Aorta (tissue), 5 donors: ENCODE measurements at regions not wholly inside any gene's neighbourhood (a gene's known extent, or its start where the extent isn't known, plus 50 kb on each side); places are given as distances from the start of the nearest gene placed in this dataset.

Source experiments
- ATAC-seq: fragments of 200-7000 bp; cut with Tn5 transposase; one replicate; pipeline ENCODE4 v1.9.1; 2022; ENCODE audit warnings: moderate library complexity; ENCODE audit not compliant: low FRiP score
- DNase-seq, 2 donors: peaks; one replicate each; pipeline ENCODE4 v3.0.0-alpha.2; 2020
- H3K27ac ChIP-seq, 2 donors: one replicate each; pipeline ENCODE4 v1.5.1; 2013; ENCODE audit warnings: low read length in 2 of 2, mild to moderate bottlenecking in 2 of 2, moderate library complexity in 2 of 2, control low read depth in 1 of 2, inconsistent platforms in 1 of 2, low read depth in 1 of 2
- H3K27me3 ChIP-seq, 2 donors: one replicate each; pipeline ENCODE4 v1.6.1; 2013; ENCODE audit warnings: control low read depth in 1 of 2, low read length in 1 of 2, mild to moderate bottlenecking in 1 of 2, moderate library complexity in 1 of 2; ENCODE audit not compliant: insufficient read depth in 2 of 2, control insufficient read depth in 1 of 2
- H3K36me3 ChIP-seq, 2 donors: one replicate each; pipeline ENCODE4 v1.6.1; 2013; ENCODE audit warnings: control low read depth in 1 of 2, low read length in 1 of 2, mild to moderate bottlenecking in 1 of 2; ENCODE audit not compliant: insufficient read depth in 2 of 2, control insufficient read depth in 1 of 2
- H3K4me1 ChIP-seq, 2 donors: one replicate each; pipeline ENCODE4 v1.6.1; 2013; ENCODE audit warnings: low read length in 2 of 2, control low read depth in 1 of 2, mild to moderate bottlenecking in 1 of 2, moderate library complexity in 1 of 2; ENCODE audit not compliant: insufficient read depth in 2 of 2, control insufficient read depth in 1 of 2
- H3K4me3 ChIP-seq, 2 donors: one replicate each; pipeline ENCODE4 v1.5.1; 2013; ENCODE audit warnings: low read length in 2 of 2, control low read depth in 1 of 2, mild to moderate bottlenecking in 1 of 2
- H3K9me3 ChIP-seq: one replicate; pipeline ENCODE4 v1.6.1; 2013; ENCODE audit warnings: mild to moderate bottlenecking, low read length; ENCODE audit not compliant: control insufficient read depth
- WGBS, 2 donors: extraction: QIAGEN DNeasy Blood & Tissue Kit; methylation state at CpG; one replicate each; pipeline ENCODE4 v1.1.7; 2013; 5-methylcytosine and 5-hydroxymethylcytosine counted together
- intact Hi-C, 2 donors: fragments of 100-400 bp; cut with DNase I; formaldehyde crosslinking; loops; one replicate each; pipeline versions ENCODE4 v1.14.2 to v1.15.0; 2022
- donor health status: healthy with polysubstance abuse.
- donor health status: Bipolar disorder and iron deficiency.
- donor health status: DM: no; HTN: no; CAD: no.
- donor health status: DM: no; HTN: no; CAD: no.
- donor health status: DM: yes; HTN: yes; CAD: no.

DNA sequence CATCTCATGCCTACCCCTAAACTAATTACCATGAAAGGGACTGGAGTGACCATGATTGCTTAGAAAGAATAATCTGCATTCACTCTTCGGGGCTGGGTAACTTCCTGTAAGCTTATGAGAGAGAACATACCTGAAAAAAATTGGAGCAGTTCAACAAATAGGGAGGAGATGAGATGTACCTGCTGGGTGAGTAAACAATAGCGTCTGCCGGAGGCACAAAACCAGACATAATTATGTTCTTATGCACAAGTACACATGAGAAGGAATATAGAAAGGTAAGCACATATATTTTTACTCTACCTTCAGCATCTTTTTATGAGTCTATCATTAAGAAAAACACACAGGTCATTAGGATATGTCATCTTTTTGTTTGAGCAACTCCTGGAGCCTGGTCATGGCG is 224.6 kb upstream of the FERD3L start:
- intact Hi-C loops: no loop called here
- no peaks in the 10 kb centered on the region for H3K4me1 ChIP-seq
- ATAC-seq (no peak), DNase-seq (no peak)
- H3K27me3 ChIP-seq: no peaks in the 10 kb centered on the region
- no peak overlapping the region for H3K4me3 ChIP-seq
- no peaks in the 10 kb centered on the region for H3K9me3 ChIP-seq
- H3K36me3 ChIP-seq: no peaks in the 10 kb centered on the region
- WGBS, 2 donors: 89 to 91% methylated on average over 4 of the region's 4 CpGs
- no peak overlapping the region for H3K27ac ChIP-seq

DNA sequence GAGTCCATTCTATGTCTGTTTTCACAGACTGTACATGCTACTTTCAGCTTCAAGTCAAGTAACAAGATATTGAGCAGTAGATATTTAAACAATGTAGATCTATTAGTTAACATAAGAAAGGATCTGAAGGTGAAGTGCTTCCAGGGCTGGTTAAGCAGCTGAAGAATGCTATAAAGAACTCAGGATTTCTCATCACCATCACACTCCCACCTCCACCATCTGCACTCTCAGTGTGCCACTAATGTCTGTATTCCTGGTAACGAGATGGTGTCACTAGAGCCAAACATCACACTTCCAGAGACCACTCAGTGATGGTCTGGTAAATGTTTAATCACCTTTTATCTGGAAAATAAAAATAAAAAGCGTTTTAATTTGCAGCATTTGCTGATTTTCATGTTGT is 224.0 kb upstream of the FERD3L start:
- Histone ChIP-seq H3K9me3 (no peaks in the 10 kb centered on the region), H3K27me3 (no peaks in the 10 kb centered on the region), H3K27ac (no peak overlapping the region), H3K4me1 (no peaks in the 10 kb centered on the region), H3K4me3 (no peak overlapping the region), H3K36me3 (no peaks in the 10 kb centered on the region)
- ATAC-seq: no peak
- 58 to 73% methylated on average over 2 of the region's 2 CpGs for WGBS, 2 donors
- intact Hi-C loops: no loop called here
- no peak for DNase-seq

DNA sequence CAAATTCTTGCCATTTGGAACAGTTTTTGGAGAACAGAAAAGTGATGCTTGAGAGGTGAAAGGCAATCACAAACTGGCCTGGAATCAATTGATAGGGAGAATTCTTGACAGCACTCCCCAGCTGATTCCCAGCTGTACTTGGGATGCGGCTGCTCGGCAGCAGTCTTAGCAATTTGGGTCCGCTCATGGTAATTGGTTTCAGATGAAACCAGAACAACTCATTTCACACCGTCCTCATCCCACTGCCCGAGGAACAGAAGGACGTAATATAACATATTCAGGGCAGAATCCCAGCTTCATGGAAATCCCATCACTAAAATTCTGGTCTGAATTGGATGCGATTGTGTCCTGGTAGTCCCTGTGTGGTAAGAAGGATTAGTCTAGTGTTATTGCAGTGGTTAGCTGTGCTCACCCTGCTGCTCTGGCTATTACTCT is 223.3 kb upstream of the FERD3L start:
- no peak for ATAC-seq
- WGBS, 2 donors: 45 to 52% methylated on average over 7 of the region's 7 CpGs
- no peak overlapping the region for H3K4me3 ChIP-seq
- no peak overlapping the region for H3K27ac ChIP-seq
- no peaks in the 10 kb centered on the region for H3K9me3 ChIP-seq
- intact Hi-C loops: no loop called here
- no peak for DNase-seq
- H3K4me1 ChIP-seq: no peaks in the 10 kb centered on the region
- H3K27me3 ChIP-seq: no peaks in the 10 kb centered on the region
- no peaks in the 10 kb centered on the region for H3K36me3 ChIP-seq

DNA sequence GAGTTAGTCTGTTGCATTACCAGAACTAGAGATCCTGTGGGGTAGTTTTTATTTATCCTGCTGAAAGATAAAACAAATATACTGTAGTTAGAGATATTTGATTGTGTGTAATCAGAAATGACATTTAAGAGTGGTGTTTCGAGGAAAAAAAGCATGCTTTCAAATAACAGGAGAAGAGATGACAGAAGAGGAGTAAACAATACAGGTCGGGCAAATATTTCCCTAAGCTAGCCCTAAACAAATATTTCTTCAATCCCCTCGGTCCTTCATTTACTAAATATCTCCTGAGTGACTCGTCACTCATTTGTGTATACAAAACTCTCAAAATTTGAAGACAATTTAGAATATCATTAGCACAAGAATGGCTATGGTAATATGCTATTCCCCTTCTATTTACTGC is 219.7 kb upstream of the FERD3L start:
- H3K27me3 ChIP-seq: no peaks in the 10 kb centered on the region
- H3K27ac ChIP-seq: no peak overlapping the region
- intact Hi-C loops: no loop called here
- no peaks in the 10 kb centered on the region for H3K9me3 ChIP-seq
- H3K4me1 ChIP-seq: no peaks in the 10 kb centered on the region
- no peak overlapping the region for H3K4me3 ChIP-seq
- no peaks in the 10 kb centered on the region for H3K36me3 ChIP-seq
- DNase-seq (no peak), ATAC-seq (no peak)
- 51 to 56% methylated on average over 4 of the region's 4 CpGs for WGBS, 2 donors

DNA sequence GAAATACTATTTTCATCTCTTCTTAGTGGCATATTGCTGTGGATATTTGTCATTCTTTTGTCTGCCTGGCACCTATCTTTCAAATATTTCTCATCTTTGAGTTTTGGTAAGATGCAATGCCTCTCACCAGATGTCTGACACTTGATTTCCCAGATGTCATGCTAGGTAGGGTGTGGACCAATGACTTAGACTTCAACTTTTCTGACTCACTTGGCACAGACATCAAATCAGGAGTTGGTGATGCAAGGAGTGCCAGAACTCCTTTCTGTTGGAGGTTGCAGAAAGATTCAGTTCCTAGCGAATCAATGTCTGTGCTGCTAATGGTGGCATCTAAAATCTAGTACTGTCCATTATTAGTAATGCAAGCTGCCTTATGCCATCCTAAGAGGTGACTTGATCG is 216.9 kb upstream of the FERD3L start:
- Histone ChIP-seq H3K27ac (no peak overlapping the region), H3K36me3 (no peaks in the 10 kb centered on the region), H3K4me1 (no peaks in the 10 kb centered on the region), H3K4me3 (no peak overlapping the region), H3K9me3 (no peaks in the 10 kb centered on the region), H3K27me3 (no peaks in the 10 kb centered on the region)
- ATAC-seq (no peak), DNase-seq (no peak)
- WGBS, 2 donors: 87 to 93% methylated on average over 2 of the region's 2 CpGs
- intact Hi-C loops: no loop called here

DNA sequence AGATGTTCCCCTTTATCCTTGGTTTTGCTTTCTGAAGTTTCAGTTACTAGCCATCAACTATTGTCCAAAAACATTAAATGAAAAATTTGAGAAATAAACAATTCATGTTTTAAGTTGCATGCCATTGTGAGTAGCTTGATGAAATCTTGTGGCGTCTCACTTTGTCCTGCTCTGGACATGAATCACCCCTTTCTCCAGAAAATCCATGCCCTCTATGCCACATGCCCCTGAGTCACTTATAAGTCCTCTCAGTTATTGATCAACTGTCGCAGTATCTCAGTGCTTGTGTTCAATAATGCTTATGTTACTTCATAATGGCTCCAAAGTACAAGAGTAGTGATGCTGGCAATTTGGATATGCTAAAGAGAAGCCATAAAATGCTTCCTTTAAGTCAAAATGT is 208.0 kb upstream of the FERD3L start:
- H3K36me3 ChIP-seq: no peaks in the 10 kb centered on the region
- H3K4me1 ChIP-seq: no peaks in the 10 kb centered on the region
- H3K27ac ChIP-seq: no peak overlapping the region
- H3K4me3 ChIP-seq: no peak overlapping the region
- H3K27me3 ChIP-seq: no peaks in the 10 kb centered on the region
- WGBS, 2 donors: 79 to 81% methylated on average over 2 of the region's 2 CpGs
- intact Hi-C loops: no loop called here
- ATAC-seq: no peak
- H3K9me3 ChIP-seq: no peaks in the 10 kb centered on the region
- DNase-seq: no peak

DNA sequence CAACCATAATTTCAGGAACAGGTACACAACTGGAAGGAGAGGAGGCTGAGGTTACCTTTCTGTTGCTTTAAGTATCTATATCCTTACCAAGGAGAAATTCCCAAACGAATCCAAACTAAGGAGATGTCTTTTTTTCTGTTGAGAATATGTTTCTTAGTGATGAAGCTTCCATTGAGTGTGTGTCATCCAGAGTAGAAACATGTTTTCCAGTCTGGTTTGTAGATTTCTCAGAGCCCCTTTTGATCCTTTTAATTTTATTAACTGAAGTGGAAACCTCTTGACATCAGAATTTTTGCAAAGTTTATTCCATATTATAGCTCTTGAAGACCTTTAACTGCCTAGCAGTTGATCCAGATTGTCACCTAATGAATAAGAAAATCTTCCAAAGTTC is 207.1 kb upstream of the FERD3L start:
- H3K4me3 ChIP-seq: no peak overlapping the region
- no peaks in the 10 kb centered on the region for H3K36me3 ChIP-seq
- ATAC-seq: no peak
- H3K27me3 ChIP-seq: no peaks in the 10 kb centered on the region
- no peaks in the 10 kb centered on the region for H3K9me3 ChIP-seq
- intact Hi-C loops: no loop called here
- no peaks in the 10 kb centered on the region for H3K4me1 ChIP-seq
- no peak overlapping the region for H3K27ac ChIP-seq
- 42 to 51% methylated on average over 1 of the region's 1 CpG for WGBS, 2 donors
- no peak for DNase-seq

DNA sequence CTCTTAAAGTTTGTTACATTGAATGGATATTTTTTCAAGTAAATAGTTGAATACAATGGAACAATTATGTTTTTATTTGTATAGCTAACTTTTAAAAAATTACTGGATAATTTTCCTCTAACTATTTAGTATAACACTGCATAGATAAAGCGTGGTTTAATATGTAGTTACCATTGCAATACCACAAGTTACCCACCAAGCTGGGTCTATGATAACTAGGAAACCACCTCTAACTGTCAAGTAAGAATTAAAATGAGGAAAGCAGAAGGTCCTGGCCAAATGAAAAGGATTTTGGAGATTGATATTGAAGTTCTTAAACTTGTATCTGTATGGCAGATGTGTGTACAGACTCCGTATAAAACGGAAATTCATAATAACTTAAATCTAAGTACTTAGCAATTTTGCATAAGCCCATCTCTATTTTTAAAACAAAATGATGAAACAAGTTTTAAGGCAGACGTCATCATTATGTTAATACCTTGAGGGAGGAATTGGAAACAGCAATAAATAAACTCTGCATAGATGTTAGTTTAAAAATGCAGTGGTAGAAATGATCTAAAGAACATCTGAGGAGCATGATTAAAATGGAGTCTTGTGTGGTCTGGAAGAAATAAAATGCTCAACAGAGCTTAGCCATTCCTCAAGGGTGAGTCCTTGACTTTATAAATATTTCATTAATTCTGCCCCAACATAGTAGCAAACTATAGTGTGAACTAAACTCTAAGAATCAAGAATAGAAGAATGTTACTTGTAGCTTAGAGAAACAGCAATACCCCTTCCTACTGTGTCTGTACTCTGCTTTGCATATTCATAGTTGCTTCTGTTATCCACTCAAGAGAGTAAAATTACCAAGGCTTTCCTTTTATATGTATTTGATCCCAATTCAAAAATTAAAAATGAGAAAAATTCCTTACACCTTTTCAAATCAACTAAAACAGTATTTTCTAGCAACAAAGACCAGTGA is 206.4 kb upstream of the FERD3L start:
- ATAC-seq (no peak), DNase-seq (no peak)
- Histone ChIP-seq H3K4me1 (no peaks in the 10 kb centered on the region), H3K27ac (no peak overlapping the region), H3K36me3 (no peaks in the 10 kb centered on the region), H3K4me3 (no peak overlapping the region), H3K9me3 (no peaks in the 10 kb centered on the region), H3K27me3 (no peaks in the 10 kb centered on the region)
- intact Hi-C loops: no loop called here
- WGBS, 2 donors: 85 to 87% methylated on average over 4 of the region's 4 CpGs

DNA sequence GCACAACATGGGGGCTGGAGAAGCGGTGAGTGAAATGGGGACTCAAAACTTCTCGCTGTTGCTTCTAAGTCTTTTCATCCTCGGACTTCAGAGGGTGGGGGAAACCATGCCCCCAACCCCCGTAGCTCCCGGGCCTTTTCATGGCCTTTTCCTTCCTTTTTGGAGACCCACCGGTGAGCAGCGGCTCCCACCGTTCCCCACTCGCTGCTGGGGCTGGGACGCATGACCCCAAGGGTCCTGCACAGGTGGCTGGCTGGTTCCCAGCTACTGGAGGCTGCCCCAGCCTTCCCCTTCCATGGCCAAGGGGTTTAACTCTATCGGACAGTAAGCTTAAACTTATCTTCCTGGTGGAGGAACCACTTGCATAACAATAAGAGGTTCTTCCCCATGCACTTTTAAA is 194.3 kb upstream of the FERD3L start:
- no peaks in the 10 kb centered on the region for H3K4me1 ChIP-seq
- H3K4me3 ChIP-seq: no peak overlapping the region
- ATAC-seq (no peak), DNase-seq (no peak)
- H3K36me3 ChIP-seq: no peaks in the 10 kb centered on the region
- H3K27ac ChIP-seq: no peak overlapping the region
- H3K9me3 ChIP-seq: peaks cover 2% of the 10 kb centered on the region
- intact Hi-C loops: no loop called here
- H3K27me3 ChIP-seq: peaks cover 0 to 2% of the 10 kb centered on the region in 2 donors
- WGBS, 2 donors: 96 to 99% methylated on average over 11 of the region's 11 CpGs
